D721Med (cell line): ENCODE measurements at regions not wholly inside any gene's neighbourhood (a gene's known extent, or its start where the extent isn't known, plus 50 kb on each side); places are given as distances from the start of the nearest gene placed in this dataset.

Experiments used
- DNase-seq: peaks from one replicate; pipeline ENCODE4 v3.0.0; 2011; ENCODE audit warnings: low spot score; ENCODE audit not compliant: insufficient read length
- FAIRE-seq: peaks from 2 replicates; lab custom pipeline; 2011; peaks lifted over from hg19 to GRCh38; lab: Jason Lieb, UNC
- TF ChIP-seq, protein P1 (sequence below): IDR thresholded peaks from 2 replicates; pipeline ENCODE4 v1.5.1; 2012; ENCODE audit warnings: mild to moderate bottlenecking, control low read depth; ENCODE audit not compliant: insufficient read depth; ENCODE audit errors: missing control alignments

DNA sequence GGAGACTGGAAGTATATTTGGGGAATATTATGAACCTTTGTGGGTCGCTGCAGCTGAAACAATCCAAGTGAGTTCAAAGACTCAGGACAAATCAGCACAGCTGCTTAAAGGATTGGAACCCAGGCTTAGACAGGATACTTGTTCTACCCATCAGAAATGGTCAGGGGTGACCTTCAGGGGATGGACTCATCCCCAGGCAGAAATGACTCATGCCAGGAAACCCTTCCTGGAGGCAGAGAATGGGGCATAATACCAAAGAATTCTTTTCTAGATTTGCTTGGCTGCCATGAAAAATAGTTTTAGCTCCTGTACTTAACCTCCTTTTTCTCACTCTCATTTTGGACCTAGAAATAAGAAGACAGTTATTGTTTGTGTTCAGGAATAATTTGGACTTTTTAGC lies 425.5 kb downstream of the TSN start:
- FAIRE-seq (no peak), DNase-seq (no peak)
- TF ChIP-seq, protein P1, sequence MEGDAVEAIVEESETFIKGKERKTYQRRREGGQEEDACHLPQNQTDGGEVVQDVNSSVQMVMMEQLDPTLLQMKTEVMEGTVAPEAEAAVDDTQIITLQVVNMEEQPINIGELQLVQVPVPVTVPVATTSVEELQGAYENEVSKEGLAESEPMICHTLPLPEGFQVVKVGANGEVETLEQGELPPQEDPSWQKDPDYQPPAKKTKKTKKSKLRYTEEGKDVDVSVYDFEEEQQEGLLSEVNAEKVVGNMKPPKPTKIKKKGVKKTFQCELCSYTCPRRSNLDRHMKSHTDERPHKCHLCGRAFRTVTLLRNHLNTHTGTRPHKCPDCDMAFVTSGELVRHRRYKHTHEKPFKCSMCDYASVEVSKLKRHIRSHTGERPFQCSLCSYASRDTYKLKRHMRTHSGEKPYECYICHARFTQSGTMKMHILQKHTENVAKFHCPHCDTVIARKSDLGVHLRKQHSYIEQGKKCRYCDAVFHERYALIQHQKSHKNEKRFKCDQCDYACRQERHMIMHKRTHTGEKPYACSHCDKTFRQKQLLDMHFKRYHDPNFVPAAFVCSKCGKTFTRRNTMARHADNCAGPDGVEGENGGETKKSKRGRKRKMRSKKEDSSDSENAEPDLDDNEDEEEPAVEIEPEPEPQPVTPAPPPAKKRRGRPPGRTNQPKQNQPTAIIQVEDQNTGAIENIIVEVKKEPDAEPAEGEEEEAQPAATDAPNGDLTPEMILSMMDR, result no peak

DNA sequence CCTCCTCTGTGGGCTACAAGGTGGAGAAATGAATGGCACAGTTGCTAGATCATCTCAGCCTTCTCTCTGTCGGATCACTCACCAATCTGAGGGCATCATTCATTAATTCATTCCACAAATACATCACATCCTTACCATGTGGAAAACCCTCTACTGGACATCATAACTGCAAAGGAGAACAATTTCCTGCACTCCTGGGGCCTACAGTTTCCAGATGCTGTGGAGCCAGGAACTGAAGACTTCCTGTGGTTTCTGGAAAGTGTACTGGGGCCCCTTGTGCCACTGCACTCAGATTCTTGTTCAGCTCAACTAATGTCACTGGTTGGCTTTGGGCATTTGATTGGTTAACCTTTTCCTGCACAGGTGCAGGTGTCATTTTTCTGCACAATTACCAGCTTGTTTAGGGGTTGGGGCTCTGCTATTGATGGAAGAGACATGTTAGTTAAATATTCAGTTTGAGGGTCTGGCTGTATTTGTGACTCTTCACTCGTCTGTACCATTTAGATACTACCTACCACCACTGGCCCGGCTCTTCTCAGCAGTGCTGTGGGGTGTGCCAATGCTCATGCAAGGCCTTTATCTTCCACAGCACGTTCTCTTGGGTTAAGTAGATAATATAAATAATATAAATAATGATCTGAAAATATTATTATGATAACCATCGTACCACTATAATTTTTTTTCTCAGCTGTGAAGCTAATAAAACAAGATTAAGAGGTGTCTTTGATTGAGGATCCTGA lies 427.3 kb downstream of the TSN start:
- DNase-seq, result no peak
- TF ChIP-seq, protein P1, result no peak
- no peak for FAIRE-seq

DNA sequence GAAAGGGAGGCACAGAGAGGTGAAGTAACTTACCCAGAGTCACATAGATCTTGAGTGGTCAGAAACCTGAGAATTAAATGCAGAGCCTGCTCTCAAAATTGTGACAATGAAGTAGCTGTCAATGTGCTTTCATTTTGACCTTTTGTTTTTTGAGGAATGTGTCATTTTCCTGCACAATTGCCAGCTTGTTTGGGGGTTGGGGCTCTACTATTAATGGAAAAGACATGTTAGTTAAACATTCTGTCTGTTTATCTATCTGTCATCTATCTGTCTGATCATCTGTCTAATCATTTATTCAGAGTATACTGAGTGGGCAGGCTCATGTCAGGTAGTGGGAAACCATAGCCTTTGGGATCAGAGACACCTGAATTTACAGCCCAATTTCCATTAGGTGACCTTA lies 428.4 kb downstream of the TSN start:
- DNase-seq (no peak), FAIRE-seq (no peak)
- TF ChIP-seq, protein P1, result no peak

DNA sequence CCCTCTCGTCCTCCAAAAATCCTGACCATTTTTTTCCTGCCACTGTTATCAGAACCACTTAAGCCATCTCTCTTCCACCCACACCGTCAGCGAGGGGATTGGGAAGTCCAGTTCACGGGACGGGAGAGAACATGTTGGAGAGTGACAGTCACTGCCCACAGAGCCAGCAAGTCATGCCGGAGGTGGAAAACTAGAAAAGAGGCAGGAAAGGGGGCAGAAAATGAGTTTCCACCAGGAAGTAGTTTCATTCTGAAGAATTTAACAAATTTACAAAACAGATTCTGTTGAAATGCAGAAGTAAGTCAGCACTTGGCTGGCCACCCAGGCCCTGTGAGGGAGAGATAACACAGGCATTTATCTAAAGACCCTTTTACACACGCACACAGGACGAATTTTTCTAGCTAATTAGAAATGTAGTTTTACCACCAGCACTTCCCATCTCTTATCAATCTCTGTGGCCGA lies 431.3 kb downstream of the TSN start:
- TF ChIP-seq, protein P1, result no peak
- no peak for DNase-seq
- no peak for FAIRE-seq

DNA sequence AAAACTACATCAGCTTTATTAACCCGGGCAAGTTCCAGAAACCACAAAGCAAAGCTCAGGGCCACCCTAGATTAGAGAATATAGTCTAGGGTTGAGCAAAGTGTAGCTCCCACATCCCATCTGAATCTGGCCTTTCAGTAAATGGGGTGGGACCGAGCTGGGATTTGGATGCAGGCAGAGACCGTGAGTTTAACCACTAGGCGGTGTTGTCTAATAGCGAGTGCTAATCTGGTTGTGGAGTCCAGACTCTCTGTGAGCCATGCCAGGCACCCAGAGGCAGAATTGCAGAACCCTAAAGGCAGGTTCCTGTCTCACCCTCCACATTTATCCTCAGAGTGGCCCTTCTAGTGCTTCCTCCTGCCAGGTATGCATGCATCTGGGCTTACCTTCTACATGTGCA lies 435.9 kb downstream of the TSN start:
- DNase-seq, result peak; percentile 28
- no peak for FAIRE-seq
- TF ChIP-seq, protein P1, result peak; percentile 77

DNA sequence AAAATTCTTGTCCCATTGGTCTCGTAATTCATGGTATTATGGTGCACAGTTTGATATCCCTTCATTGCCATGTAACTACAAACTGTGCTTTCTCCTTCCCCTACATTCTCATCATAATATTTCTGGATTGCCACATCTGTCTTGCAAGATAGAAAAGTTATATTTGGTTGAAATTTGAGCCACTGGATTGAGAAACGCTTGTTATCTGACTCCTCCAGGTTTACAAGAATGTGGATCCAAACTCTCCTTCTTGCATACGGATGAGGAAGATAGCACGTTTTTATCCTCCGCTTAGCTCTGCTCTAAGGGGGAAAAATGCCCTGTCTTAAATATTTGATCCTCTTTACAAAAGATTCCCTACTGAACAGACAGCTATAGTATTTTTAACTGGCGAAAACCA lies 438.2 kb downstream of the TSN start:
- TF ChIP-seq, protein P1, result no peak
- no peak for DNase-seq
- FAIRE-seq, result no peak

DNA sequence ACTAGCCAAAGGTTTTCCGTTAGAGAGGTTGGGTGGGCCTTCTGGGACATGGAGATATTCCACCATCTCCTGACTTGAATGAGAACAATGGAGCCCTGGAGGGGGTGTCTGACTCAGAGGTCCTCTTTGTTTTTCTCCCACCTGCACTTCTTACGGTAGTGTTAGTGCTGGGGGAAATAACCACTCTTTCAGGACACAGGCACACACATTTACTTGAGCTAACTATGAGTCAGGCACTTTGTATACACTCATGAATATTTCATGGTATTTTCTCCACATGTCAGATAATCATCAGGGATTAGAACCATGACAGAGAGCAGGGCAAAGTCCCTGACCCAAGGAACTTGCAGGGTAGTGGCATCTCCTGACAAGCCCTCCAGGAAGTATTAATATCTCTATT lies 439.1 kb downstream of the TSN start:
- TF ChIP-seq, protein P1, result no peak
- FAIRE-seq (no peak), DNase-seq (no peak)
